Muscle of back (tissue), 3 donors: ENCODE measurements at regions not wholly inside any gene's neighbourhood (a gene's known extent, or its start where the extent isn't known, plus 50 kb on each side); places are given as distances from the start of the nearest gene placed in this dataset.
"Not testable (repeated sequence)": the region's sequence is repeated elsewhere in the genome, so short reads cannot be mapped to it uniquely, and the experiment has no call there.

Source experiments
- DNase-seq, 3 donors: peaks; one replicate each; pipeline versions ENCODE4 v3.0.0 to v3.0.0-alpha.2; 2013

DNA sequence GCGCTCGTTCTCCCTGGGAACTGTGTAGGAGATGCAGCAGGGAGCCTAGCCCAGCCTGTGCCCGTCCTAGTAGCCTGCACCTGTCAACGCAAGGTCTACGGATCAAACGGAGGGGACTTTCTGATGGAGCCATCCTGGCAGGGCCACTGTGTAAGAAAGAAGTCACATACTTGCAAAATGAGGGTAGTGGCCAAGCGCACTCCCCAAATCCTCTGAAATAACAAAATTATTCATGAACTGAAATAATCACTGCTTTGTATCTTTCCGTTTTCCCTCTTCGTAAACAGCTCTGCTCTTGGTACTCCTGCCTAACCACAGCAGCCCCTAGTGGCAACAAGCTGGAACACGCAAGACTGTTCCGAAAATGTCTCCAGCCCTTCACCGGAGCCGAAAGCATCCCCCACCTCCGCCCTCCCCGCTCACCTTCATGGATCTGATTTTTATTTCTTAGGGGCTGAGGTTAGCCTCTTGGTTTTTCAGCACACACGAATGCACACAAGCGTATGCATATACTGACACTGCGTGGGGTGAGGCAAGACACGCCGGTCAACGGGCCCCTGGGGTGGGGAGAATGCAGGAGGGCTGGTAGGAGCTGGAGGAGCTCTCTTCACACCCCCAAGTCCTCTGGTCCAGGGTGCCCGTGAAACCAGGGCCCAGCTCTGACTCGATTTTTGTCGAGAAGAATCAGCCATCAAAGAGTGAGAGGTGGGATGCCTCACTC is 100.8 kb downstream of the ABCC12 start:
- DNase-seq: peak; percentile 28 to 65 (median 36)

DNA sequence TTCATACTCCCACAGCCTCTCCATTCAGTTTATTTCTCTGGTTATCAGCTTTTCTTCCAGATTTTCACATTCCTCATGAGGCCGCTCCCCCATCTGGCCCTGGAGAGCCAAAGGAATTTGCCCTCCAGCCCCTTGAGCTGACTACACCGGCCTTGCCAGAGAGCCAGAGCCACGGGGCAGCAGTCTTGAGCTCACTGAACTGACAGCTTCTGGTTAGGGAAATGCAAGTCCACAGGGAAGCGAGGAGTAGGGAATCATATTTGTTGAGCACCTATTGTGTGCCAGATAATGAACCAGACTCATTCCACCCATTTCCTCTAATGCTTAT is 102.4 kb downstream of the ABCC12 start:
- no peak for DNase-seq

DNA sequence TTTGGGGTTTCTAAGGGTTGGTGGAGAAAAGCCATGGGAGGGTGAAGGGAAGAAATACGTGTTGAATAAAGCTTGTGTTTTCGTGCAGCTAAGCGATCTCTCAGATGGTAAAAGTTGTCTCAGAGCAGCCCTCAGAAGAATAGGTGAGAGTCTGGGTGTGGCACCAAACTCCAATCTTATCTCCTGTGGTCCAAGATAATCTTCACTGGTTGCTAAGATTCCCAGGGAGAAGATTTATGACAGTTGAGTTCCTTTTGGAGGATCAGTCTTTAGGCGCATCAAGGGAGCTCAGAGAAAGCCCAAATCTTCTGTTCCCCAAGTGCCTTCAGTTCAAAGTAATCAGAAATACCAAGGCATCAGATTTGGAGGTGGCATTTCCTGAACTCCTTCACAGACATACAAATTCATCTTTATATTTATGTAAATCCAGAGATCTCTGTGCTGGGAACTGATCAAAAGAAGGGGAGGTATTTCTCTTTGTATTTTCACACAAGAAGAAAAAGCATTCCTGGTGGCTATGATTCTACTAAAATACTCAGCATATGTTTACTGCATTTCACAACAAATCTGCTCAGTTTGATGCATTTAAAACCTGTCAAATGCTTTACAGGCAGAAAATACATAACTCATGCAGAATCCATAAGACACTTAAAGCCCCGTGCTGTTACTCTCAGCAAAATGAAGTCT is 102.9 kb downstream of the ABCC12 start:
- no peak for DNase-seq

- DNase-seq: no peak
These were observed 104.9 kb downstream of the ABCC12 start for GRCh38 chr16:48050871-48051270.

GRCh38 chr16:48049847-48050246 is 105.9 kb downstream of the ABCC12 start:
- DNase-seq: no peak

- no peak for DNase-seq
These were observed 108.1 kb downstream of the ABCC12 start for GRCh38 chr16:48047720-48048119.

DNA sequence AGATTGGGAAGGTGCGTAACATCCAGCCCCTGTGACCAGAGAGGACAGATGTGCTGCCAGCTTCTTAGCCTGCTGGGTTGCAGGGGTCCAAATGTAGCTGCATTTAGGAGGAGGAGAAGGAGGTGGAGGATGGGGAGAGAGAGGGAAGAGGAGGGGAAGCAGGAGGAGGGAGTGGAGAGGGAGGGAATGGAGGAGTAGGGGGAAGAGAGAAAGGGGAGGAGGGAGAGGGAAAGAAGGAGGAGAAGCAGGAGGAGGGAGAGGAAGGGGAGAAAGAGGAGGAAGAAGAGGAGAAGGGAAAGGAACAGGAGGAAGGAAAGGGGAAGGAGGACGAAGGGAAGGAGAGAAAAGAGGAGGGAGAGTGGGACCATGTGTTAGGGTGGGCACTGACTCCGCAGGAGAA is 108.6 kb downstream of the ABCC12 start:
- DNase-seq: no peak

GRCh38 chr16:48044117-48044516 is 111.7 kb downstream of the ABCC12 start:
- DNase-seq: no peak

DNA sequence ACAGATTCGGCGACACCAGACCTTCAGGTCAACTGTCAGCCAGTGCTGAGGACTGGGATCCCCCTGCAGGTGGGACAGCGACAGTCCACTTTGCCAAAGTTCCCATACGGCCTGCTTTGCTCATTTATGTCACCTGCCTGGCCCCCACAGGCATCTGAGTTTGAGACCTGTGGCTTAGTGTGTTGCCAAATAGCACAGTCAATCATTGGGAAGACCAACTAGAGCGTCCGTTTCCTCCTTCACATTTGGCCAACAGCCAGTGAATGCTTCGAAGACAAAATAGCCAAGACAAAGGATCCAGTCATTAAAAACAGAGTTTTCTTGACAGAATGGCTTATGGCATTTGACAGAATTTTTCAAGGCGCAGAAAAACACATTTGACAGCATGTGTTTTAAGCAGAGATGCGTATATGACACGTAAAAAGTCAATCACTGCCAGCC is 113.8 kb downstream of the ABCC12 start:
- DNase-seq: no peak

- no peak for DNase-seq
These were observed 120.7 kb downstream of the ABCC12 start for GRCh38 chr16:48035142-48035541.

DNA sequence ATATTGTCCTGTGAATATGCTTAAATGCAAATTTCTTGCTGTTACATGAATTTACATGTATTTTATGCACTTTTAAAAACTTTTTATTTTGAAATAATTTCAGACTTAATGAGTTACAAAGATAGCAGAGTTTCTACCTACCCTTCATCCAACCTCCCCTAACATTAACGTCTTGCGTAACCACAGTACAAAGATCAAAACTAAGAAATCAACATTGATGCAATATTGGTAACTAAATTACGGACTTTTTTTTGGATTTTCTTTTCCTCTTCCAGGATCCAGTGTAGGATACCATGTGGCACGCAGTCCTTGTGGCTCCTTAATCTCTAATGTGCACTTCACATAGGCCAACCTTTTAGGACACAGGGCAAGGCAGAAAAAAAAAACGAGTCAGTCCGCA is 124.9 kb downstream of the ABCC12 start:
- DNase-seq: no peak

GRCh38 chr16:48029768-48030167 is 126.0 kb downstream of the ABCC12 start:
- DNase-seq: no peak

GRCh38 chr16:48025359-48025758 is 130.4 kb downstream of the ABCC12 start:
- DNase-seq: no peak

GRCh38 chr16:48024042-48024441 is 131.8 kb downstream of the ABCC12 start:
- DNase-seq: no peak

GRCh38 chr16:48022496-48022895 is 133.3 kb downstream of the ABCC12 start:
- no peak for DNase-seq

- not testable (repeated sequence) for DNase-seq
These were observed 135.2 kb downstream of the ABCC12 start for GRCh38 chr16:48020617-48021016.

GRCh38 chr16:48014349-48015135 is 141.3 kb downstream of the ABCC12 start:
- DNase-seq: no peak

DNA sequence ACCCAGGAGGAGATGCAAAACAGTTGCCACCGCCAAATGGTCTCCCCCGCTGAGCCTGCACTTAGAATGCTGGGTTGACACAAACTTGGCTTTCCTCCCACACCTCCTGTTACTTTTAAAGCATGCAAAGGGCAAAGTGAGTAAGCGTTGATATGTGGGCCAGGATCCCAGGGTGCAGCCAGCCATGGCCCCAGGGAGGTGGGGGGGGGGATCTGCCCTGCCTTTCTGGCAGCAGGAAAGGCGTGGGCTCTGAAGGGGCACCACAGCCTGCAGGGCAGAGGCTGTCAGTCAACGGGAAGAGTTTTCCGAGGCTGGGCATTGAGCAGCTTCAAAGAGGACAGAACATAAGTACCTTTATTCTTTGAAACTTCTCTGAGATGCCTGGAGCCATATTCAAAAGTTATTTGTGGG is 142.3 kb downstream of the ABCC12 start:
- no peak for DNase-seq

GRCh38 chr16:48011878-48012658 is 143.7 kb downstream of the ABCC12 start:
- no peak for DNase-seq

DNA sequence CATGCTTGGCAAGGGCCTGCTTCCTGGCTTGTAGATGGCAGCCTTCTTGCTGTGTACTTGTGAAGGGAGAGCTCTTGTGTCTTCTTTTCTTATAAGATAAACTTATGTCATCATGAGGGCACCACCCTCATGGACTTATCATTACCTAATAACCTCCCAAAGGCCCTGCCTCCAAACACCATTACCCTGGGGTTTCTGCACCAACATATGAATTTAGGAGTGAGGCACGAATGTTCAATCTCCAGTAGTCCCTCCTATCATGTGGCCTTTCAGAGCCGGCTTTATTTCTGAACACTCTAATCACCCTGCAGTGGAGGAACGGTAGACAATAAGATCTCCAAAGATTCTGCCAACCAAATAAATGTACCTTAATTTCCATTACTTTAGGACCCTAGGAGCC is 144.3 kb downstream of the ABCC12 start:
- DNase-seq: no peak

DNA sequence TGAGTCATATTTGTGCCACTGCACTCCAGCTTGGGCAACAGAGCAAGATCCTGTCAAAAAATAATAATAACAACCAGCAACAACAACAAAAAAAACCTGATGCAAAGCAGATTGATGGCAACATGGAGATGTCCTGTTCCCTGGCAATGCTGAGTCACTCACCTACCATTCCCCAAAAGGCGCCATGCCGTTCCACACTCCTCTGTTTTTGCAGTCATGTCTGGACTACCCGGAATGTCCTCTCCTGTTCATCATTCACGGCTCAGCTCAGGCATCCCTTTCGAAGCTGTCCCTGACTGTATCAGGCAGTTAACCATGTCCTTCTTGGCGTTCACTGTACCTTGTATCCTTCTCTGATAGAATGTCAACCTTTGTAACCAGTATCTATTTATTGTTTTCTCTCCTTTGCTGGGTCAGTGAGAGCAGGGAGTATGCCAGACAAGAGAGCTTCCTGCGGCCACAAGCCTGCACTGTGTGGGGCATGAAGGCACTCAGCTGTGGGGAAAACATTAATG is 147.7 kb downstream of the ABCC12 start:
- no peak for DNase-seq

DNA sequence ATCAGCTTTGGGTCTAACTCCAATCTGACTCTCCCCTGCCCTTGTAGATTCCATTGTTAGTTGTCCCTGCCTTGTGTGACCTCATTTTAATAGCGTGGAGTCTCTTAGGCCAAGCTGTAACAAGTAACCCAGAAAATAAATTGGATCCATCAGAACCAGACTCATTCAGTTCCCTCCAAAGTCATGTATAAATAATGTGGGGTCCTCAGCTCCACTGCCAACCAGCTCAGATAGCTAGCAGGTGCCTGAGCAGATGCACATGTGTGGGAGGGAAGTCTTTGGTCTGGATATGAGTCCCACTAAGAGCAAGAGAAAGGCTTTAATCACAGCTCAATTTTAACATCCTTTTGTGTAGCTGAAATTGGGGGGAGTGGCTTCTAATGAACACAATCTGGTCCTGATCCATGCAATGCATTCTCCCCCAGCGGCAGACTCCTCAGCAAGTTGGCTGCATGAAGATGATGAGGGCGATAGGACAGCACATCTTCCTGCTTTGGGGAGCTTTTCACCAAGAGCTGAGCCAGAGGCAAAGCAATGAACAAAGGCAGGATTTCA is 151.6 kb downstream of the ABCC12 start:
- no peak for DNase-seq
